ENCODE measurements at regions not wholly inside any gene's neighbourhood (a gene's known extent, or its start where the extent isn't known, plus 50 kb on each side); places are given as distances from the start of the nearest gene placed in this dataset.
"Not testable (repeated sequence)": the region's sequence is repeated elsewhere in the genome, so short reads cannot be mapped to it uniquely, and the experiment has no call there.

- Histone ChIP-seq H3K36me3 (ENCODE audit: control insufficient read depth, insufficient read depth, low read length) (no peaks in the 10 kb centered on the region), H3K27me3 (ENCODE audit: control insufficient read depth, insufficient read depth, low read length) (no peaks in the 10 kb centered on the region), H3K27ac (ENCODE audit: low read length) (no peak overlapping the region), H3K4me3 (ENCODE audit: low read length) (no peak overlapping the region), H3K4me1 (ENCODE audit: control insufficient read depth, insufficient read depth, low read length) (no peaks in the 10 kb centered on the region), H3K9me3 (ENCODE audit: control insufficient read depth, insufficient read depth, low read length) (no peaks in the 10 kb centered on the region)
- Mint-ChIP-seq H3K4me3 (no peak overlapping the region), H3K4me1 (no peaks in the 10 kb centered on the region), H3K27me3 (ENCODE audit: low read depth in 2 of 2) (no peaks in the 10 kb centered on the region), H3K9me3 (peaks cover 2 to 4% of the 10 kb centered on the region in 2 donors), H3K36me3 (no peaks in the 10 kb centered on the region), H3K27ac (no peak overlapping the region)
- 43% methylated on average over 2 of the region's 3 CpGs for WGBS (ENCODE audit: insufficient coverage)
- TF ChIP-seq CTCF (IDR thresholded peaks at IDR 0.05): no peak
- ATAC-seq (no peak), DNase-seq (no peak)
- intact Hi-C loops (cut with micrococcal nuclease): no loop called here
Observed at GRCh38 chr9:119688547-119688946, 319.3 kb upstream of the BRINP1 start.

- intact Hi-C loops (cut with micrococcal nuclease): no loop called here
- Mint-ChIP-seq H3K36me3 (no peaks in the 10 kb centered on the region), H3K27ac (no peak overlapping the region), H3K4me1 (no peaks in the 10 kb centered on the region), H3K27me3 (ENCODE audit: low read depth in 2 of 2) (no peaks in the 10 kb centered on the region), H3K9me3 (no peaks in the 10 kb centered on the region), H3K4me3 (no peak overlapping the region)
- WGBS (ENCODE audit: insufficient coverage): 82% methylated on average over 6 of the region's 7 CpGs
- ATAC-seq (no peak), DNase-seq (no peak)
- Histone ChIP-seq H3K27me3 (ENCODE audit: control insufficient read depth, insufficient read depth, low read length) (no peaks in the 10 kb centered on the region), H3K27ac (ENCODE audit: low read length) (no peak overlapping the region), H3K36me3 (ENCODE audit: control insufficient read depth, insufficient read depth, low read length) (no peaks in the 10 kb centered on the region), H3K4me3 (ENCODE audit: low read length) (no peak overlapping the region), H3K4me1 (ENCODE audit: control insufficient read depth, insufficient read depth, low read length) (no peaks in the 10 kb centered on the region), H3K9me3 (ENCODE audit: control insufficient read depth, insufficient read depth, low read length) (no peaks in the 10 kb centered on the region)
- no peak for TF ChIP-seq CTCF (IDR thresholded peaks at IDR 0.05)
Observed at GRCh38 chr9:119677811-119678505, 308.7 kb upstream of the BRINP1 start.

- Mint-ChIP-seq H3K9me3 (no peaks in the 10 kb centered on the region), H3K4me1 (no peaks in the 10 kb centered on the region), H3K27ac (no peak overlapping the region), H3K4me3 (no peak overlapping the region), H3K27me3 (ENCODE audit: low read depth in 2 of 2) (no peaks in the 10 kb centered on the region), H3K36me3 (no peaks in the 10 kb centered on the region)
- Histone ChIP-seq H3K27me3 (ENCODE audit: control insufficient read depth, insufficient read depth, low read length) (no peaks in the 10 kb centered on the region), H3K4me3 (ENCODE audit: low read length) (no peak overlapping the region), H3K36me3 (ENCODE audit: control insufficient read depth, insufficient read depth, low read length) (no peaks in the 10 kb centered on the region), H3K27ac (ENCODE audit: low read length) (no peak overlapping the region), H3K4me1 (ENCODE audit: control insufficient read depth, insufficient read depth, low read length) (no peaks in the 10 kb centered on the region), H3K9me3 (ENCODE audit: control insufficient read depth, insufficient read depth, low read length) (no peaks in the 10 kb centered on the region)
- 59% methylated on average over 3 of the region's 3 CpGs for WGBS (ENCODE audit: insufficient coverage)
- no peak for TF ChIP-seq CTCF (IDR thresholded peaks at IDR 0.05)
- intact Hi-C loops (cut with micrococcal nuclease): no loop called here
- DNase-seq (no peak), ATAC-seq (no peak)
Observed at GRCh38 chr9:119675951-119676350, 306.7 kb upstream of the BRINP1 start.

GRCh38 chr9:119672763-119673162 is 303.5 kb upstream of the BRINP1 start:
- H3K27me3 Mint-ChIP-seq (ENCODE audit: low read depth in 2 of 2); H3K4me1 ChIP-seq (ENCODE audit: control insufficient read depth, insufficient read depth, low read length); H3K4me3 ChIP-seq (ENCODE audit: low read length); DNase-seq; H3K4me1 Mint-ChIP-seq; H3K27ac ChIP-seq (ENCODE audit: low read length); H3K27ac Mint-ChIP-seq; H3K9me3 Mint-ChIP-seq; intact Hi-C loops (cut with micrococcal nuclease); ATAC-seq; H3K27me3 ChIP-seq (ENCODE audit: control insufficient read depth, insufficient read depth, low read length); H3K36me3 Mint-ChIP-seq; H3K4me3 Mint-ChIP-seq; H3K9me3 ChIP-seq (ENCODE audit: control insufficient read depth, insufficient read depth, low read length); H3K36me3 ChIP-seq (ENCODE audit: control insufficient read depth, insufficient read depth, low read length): not testable (repeated sequence)
- 72% methylated on average over 2 of the region's 4 CpGs for WGBS (ENCODE audit: insufficient coverage)
